Neural progenitor cell (in vitro differentiated cells): ENCODE measurements at regions not wholly inside any gene's neighbourhood (a gene's known extent, or its start where the extent isn't known, plus 50 kb on each side); places are given as distances from the start of the nearest gene placed in this dataset.

Source experiments
- CTCF ChIP-seq: fragments of 200-600 bp; sonication (generic); IDR thresholded peaks from 2 replicates; pipeline ENCODE4 v1.5.1; 2017; ENCODE audit warnings: antibody characterized with exemption, mild to moderate bottlenecking
- EZH2 ChIP-seq: fragments of 200-600 bp; sonication (generic); IDR thresholded peaks from 2 replicates; pipeline ENCODE4 v1.6.1; 2017; ENCODE audit warnings: antibody characterized with exemption, mild to moderate bottlenecking, moderate library complexity
- EZH2phosphoT487 ChIP-seq: fragments of 200-600 bp; sonication (generic); IDR thresholded peaks from 2 replicates; pipeline ENCODE4 v1.6.1; 2017; ENCODE audit warnings: antibody characterized with exemption

- TF ChIP-seq CTCF (no peak), EZH2 (no peak), EZH2phosphoT487 (no peak)
Measured at GRCh38 chr2:220528180-220528675, 900.8 kb downstream of the SLC4A3 start.
